IPS-18c (cell line): ENCODE measurements at regions not wholly inside any gene's neighbourhood (a gene's known extent, or its start where the extent isn't known, plus 50 kb on each side); places are given as distances from the start of the nearest gene placed in this dataset.
"Not testable (repeated sequence)": the region's sequence is repeated elsewhere in the genome, so short reads cannot be mapped to it uniquely, and the experiment has no call there.

ENCODE experiments used
- H3K4me3 ChIP-seq: 2 replicates; pipeline ENCODE4 v1.7.0; 2013; ENCODE audit warnings: low read depth, mild to moderate bottlenecking, low read length, moderate library complexity; ENCODE audit not compliant: insufficient read depth
- H3K9me3 ChIP-seq: one replicate; pipeline ENCODE4 v1.6.1; 2013; ENCODE audit warnings: mild to moderate bottlenecking, low read length, moderate library complexity; ENCODE audit not compliant: control insufficient read depth, insufficient read depth

DNA sequence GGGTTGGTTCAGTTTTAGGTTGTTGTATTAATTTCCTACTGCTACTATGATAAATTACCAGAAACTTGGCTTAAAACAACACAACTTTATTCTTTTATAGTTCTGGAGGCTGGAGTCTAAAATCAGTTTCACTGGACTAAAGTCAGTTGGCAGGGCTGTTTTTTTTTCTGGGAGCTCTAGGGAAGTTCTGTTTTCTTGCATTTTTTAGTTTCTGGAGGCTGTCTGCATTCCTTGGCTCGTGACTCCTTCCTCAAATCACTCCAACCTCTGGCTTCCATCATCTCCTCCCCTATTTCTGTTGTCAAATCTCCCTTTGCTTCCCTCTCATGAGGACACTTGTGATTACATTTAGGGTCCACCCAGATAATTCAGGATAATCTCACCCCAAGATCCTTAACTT is 51.3 kb upstream of the SUB1 start:
- Histone ChIP-seq H3K4me3 (no peak overlapping the region), H3K9me3 (no peaks in the 10 kb centered on the region)

DNA sequence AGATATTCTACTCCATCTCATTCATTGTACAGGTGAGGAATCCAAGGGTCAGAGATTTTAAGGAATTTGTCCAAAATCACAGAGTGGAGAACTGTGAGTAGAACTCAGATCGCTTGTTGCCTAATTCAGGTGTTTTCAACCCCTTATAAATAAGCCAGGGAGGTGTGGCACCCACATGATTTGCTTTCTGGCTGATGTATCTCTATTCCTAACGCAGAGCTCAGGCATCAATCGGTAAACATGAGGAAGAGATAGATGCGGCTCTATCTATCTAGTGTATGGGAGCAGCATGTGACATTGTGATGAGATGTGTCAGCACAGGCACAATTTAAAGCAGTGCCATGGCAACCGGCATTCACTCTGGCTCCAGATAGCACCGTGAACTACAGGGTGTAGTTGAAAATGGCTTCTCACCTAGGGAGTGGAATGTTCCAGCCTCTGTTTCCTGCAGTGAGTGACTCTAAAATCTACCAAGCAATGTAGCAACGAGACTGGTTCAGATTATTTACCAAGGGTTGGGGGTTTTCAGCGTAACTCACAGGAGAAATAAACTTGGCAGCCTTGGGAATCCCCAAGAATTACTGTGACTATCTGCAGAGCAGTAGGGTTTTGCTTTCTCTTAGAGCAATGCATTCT is 53.4 kb upstream of the SUB1 start:
- H3K4me3 ChIP-seq = no peak overlapping the region
- H3K9me3 ChIP-seq = no peaks in the 10 kb centered on the region

DNA sequence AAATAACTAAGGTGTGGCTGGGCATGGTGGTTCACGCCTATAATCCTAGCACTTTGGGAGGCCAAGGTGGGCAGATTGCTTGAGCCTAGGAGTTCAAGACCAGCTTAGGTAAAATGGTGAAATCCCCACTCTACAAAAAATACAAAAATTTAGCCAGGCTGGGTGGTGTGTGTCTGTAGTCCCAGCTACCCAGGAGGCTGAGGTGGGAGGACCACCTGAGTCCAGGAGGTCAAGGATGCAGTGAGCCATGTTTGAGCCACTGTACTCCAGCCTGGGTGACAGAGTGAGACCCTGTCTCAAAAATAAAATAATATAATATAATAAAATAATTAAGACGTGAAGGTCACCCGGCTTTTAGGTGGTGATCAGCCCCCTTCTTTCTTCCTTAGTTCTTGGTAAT is 58.0 kb upstream of the SUB1 start:
- H3K9me3 ChIP-seq, H3K4me3 ChIP-seq: not testable (repeated sequence)

DNA sequence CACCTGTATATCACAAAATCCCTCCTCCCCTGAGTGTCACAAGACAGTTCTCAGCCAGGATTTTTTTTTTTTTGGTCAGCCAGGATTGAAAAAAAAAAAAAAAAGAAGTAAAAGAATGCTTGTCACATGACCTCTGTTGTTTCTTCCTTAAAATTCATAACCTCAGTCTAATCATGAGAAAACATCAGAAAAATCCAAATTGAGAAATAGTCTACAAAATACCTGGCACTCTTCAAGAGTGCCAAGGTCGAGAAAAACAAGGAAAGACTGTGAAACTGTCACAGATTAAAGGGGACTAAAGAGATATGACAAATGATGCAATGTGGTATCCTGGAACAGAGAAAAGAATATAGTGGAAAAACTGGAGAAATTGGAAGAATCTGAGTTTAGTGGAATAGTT is 58.5 kb upstream of the SUB1 start:
- no peak overlapping the region for H3K4me3 ChIP-seq
- no peaks in the 10 kb centered on the region for H3K9me3 ChIP-seq

DNA sequence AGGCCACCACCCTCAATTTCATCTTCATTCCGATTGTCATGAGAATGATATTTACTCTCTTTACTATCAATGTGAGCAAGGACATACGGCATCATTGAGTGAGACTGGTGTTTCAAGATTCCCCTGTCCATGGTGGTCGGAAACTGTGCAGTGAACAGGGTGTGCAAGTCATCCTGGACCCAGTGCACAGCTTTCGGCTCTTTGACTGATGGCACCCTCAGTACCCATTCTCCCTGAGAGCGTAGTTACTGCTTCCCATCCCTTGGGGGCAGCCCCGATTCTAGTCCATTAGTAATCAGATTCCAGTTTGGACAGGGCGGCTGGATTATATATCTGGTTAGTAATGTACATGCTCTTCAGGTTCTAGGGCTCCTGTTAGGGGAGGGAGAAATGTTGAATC is 61.7 kb upstream of the SUB1 start:
- Histone ChIP-seq H3K4me3 (no peak overlapping the region), H3K9me3 (no peaks in the 10 kb centered on the region)

DNA sequence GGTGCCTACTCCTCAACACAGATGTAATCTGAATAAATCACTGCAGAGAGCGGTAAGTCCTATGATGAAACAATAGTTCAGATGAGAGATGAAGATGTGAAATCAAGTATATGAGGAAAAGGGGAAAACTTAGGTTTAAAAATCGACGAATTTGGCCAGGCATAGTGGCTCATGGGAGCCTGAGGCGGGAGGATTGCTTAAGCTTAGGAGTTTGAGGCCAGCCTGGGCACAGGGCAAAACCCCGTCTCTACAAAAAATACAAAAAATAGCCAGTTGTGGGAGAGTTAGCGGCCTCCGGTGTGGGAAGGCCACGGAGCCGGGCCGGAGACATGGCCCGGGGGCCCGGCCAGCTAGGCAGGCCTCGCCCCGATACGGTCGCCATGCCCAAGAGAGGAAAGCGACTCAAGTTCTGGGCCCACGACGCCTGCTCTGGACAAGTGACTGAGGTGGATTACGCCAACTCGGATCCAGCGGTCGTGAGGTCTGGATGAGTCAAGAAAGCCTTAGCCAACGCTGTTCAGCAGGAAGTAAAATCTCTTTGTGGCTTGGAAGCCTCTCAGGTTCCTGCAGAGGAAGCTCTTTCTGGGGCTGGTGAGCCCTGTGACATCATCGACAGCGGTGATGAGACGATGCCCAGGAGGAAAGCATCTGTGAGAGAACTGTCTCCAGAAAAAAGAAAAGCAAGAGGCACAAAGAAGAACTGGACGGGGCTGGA is 62.8 kb upstream of the SUB1 start:
- H3K4me3 ChIP-seq = no peak overlapping the region
- H3K9me3 ChIP-seq = no peaks in the 10 kb centered on the region

GRCh38 chr5:32521481-32521880 is 63.9 kb upstream of the SUB1 start:
- no peak overlapping the region for H3K4me3 ChIP-seq
- H3K9me3 ChIP-seq = no peaks in the 10 kb centered on the region

GRCh38 chr5:32520972-32521371 is 64.4 kb upstream of the SUB1 start:
- no peak overlapping the region for H3K4me3 ChIP-seq
- no peaks in the 10 kb centered on the region for H3K9me3 ChIP-seq

- H3K4me3 ChIP-seq = no peak overlapping the region
- H3K9me3 ChIP-seq = no peaks in the 10 kb centered on the region
These were observed 65.0 kb upstream of the SUB1 start for GRCh38 chr5:32520356-32520755.

- Histone ChIP-seq H3K9me3 (no peaks in the 10 kb centered on the region), H3K4me3 (no peak overlapping the region)
These were observed 65.8 kb upstream of the SUB1 start for GRCh38 chr5:32519508-32519907.

GRCh38 chr5:32514806-32515205 is 70.3 kb upstream of the ZFR start:
- Histone ChIP-seq H3K9me3 (no peaks in the 10 kb centered on the region), H3K4me3 (no peak overlapping the region)

GRCh38 chr5:32512926-32513325 is 68.4 kb upstream of the ZFR start:
- Histone ChIP-seq H3K4me3 (no peak overlapping the region), H3K9me3 (no peaks in the 10 kb centered on the region)

- H3K9me3 ChIP-seq = no peaks in the 10 kb centered on the region
- no peak overlapping the region for H3K4me3 ChIP-seq
These were observed 67.3 kb upstream of the ZFR start for GRCh38 chr5:32511776-32512374.

GRCh38 chr5:32510860-32511259 is 66.3 kb upstream of the ZFR start:
- Histone ChIP-seq H3K9me3 (no peaks in the 10 kb centered on the region), H3K4me3 (no peak overlapping the region)

- H3K9me3 ChIP-seq = no peaks in the 10 kb centered on the region
- no peak overlapping the region for H3K4me3 ChIP-seq
These were observed 64.6 kb upstream of the ZFR start for GRCh38 chr5:32508806-32509805.

DNA sequence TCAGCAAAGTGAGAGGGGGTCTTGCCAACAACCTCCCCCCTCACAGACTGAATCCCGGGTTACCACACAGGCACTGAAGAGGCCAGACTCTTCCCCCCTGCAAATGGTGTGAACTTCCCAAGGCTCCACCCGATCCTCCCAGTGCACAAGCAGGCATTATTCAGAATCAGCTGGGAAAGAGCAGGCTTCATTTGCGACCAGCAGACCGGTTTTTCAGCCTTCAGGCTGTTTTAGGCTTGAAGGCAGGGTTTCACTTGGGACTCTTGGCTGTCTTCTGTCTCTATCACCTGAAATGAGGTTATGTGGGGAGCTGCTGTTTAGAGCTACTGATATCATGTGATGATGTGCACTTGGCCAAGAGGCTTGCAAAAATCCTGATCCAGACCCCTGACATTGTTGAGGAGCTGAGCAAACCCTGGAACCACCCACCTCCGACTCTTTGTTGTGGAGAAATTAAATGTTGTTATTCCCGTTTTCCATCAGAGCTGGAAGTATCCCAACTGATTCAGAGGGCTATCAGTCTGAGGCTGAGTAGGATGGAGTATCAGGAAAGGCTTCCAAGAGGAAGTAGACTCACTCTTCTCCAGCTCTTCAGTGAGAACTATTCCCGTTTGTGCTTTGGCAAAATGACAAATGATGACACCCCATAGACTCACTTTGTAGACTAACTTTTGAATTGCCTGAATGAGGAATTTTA is 63.3 kb upstream of the ZFR start:
- Histone ChIP-seq H3K4me3 (no peak overlapping the region), H3K9me3 (no peaks in the 10 kb centered on the region)

GRCh38 chr5:32506799-32507198 is 62.3 kb upstream of the ZFR start:
- Histone ChIP-seq H3K4me3 (no peak overlapping the region), H3K9me3 (no peaks in the 10 kb centered on the region)
